Ascending aorta (tissue), 2 donors: ENCODE measurements at regions not wholly inside any gene's neighbourhood (a gene's known extent, or its start where the extent isn't known, plus 50 kb on each side); places are given as distances from the start of the nearest gene placed in this dataset.

Source experiments
- DNase-seq, 2 donors: peaks; one replicate each; pipeline ENCODE4 v3.0.0-alpha.2; 2019; ENCODE audit warnings: low spot score in 2 of 2
- H3K27ac ChIP-seq, 2 donors: fragments of 200-600 bp; sonication (generic); one replicate each; pipeline ENCODE4 v1.5.1; 2016 to 2017; ENCODE audit warnings: mild to moderate bottlenecking in 1 of 2
- H3K27me3 ChIP-seq: fragments of 200-600 bp; sonication (generic); one replicate; pipeline ENCODE4 v1.5.1; 2017
- H3K36me3 ChIP-seq, 2 donors: fragments of 200-600 bp; sonication (generic); one replicate each; pipeline ENCODE4 v1.5.1; 2016
- H3K4me1 ChIP-seq, 2 donors: fragments of 200-600 bp; sonication (generic); one replicate each; pipeline ENCODE4 v1.5.1; 2016 to 2017; ENCODE audit warnings: mild to moderate bottlenecking in 1 of 2
- H3K4me3 ChIP-seq, 2 donors: fragments of 200-600 bp; sonication (generic); one replicate each; pipeline ENCODE4 v1.5.1; 2016 to 2017; ENCODE audit warnings: mild to moderate bottlenecking in 1 of 2
- H3K9me3 ChIP-seq, 2 donors: fragments of 200-600 bp; sonication (generic); one replicate each; pipeline ENCODE4 v1.5.1; 2016
- intact Hi-C: fragments of 100-400 bp; cut with DNase I; formaldehyde crosslinking; loops from one replicate; pipeline ENCODE4 v1.15.1; 2023
- TF ChIP-seq, protein P1 (sequence below), 3 experiments: fragments of 200-600 bp in 2 of 3; fragments of 450-650 bp in 1 of 3; sonication (generic) in 2 of 3; IDR thresholded peaks; one replicate each; pipeline ENCODE4 v1.5.1; 2016 to 2019; ENCODE audit warnings: antibody characterized with exemption in 3 of 3, mild to moderate bottlenecking in 1 of 3, moderate library complexity in 1 of 3

DNA sequence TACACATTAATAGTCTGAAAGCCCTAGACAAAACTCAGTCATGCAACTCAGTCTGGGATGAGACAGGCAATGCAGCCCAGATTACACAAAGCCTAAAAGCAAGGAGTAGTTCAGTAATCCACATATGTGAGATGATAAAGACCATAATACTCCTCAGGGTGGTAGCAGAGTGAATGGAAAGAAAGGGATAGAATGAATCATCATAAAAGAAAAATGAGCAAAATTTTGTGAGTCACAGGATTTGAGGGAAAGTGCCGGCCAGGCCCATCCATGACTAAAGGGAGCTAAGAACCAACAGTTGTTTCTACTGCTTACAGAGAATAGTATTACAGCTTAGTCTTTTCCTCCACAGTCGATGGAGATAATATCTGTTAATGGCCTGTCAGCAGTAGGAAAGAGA, 90.0 kb upstream of the POU5F2 start:
- intact Hi-C loops, result no loop called here
- Histone ChIP-seq H3K27ac (no peak overlapping the region), H3K4me3 (no peak overlapping the region), H3K27me3 (no peaks in the 10 kb centered on the region), H3K4me1 (no peaks in the 10 kb centered on the region), H3K9me3 (peaks cover 5 to 8% of the 10 kb centered on the region in 2 donors), H3K36me3 (no peaks in the 10 kb centered on the region)
- DNase-seq, result no peak
- TF ChIP-seq, protein P1, sequence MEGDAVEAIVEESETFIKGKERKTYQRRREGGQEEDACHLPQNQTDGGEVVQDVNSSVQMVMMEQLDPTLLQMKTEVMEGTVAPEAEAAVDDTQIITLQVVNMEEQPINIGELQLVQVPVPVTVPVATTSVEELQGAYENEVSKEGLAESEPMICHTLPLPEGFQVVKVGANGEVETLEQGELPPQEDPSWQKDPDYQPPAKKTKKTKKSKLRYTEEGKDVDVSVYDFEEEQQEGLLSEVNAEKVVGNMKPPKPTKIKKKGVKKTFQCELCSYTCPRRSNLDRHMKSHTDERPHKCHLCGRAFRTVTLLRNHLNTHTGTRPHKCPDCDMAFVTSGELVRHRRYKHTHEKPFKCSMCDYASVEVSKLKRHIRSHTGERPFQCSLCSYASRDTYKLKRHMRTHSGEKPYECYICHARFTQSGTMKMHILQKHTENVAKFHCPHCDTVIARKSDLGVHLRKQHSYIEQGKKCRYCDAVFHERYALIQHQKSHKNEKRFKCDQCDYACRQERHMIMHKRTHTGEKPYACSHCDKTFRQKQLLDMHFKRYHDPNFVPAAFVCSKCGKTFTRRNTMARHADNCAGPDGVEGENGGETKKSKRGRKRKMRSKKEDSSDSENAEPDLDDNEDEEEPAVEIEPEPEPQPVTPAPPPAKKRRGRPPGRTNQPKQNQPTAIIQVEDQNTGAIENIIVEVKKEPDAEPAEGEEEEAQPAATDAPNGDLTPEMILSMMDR (IDR thresholded peaks at IDR 0.05), result no peak

DNA sequence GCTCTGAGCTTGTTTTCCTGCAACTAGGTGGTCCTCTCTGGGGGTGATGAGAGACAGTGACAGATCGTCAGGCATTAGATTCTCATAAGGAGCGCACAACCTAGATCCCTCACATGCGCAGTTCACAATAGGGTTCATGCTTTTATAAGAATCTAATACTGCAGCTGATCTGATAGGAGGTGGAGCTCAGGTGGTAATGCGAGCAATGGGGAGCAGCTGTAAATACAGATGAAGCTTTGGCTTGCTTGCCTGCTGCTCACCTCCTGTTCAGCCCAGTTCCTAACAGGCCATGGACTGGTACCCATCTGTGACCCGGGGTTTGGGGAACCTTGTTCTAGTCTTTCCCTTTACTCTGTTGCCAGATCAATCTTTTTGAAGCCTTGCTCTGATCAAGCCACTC, 89.5 kb upstream of the POU5F2 start:
- H3K4me3 ChIP-seq, result no peak overlapping the region
- H3K9me3 ChIP-seq, result peaks cover 5 to 8% of the 10 kb centered on the region in 2 donors
- H3K27ac ChIP-seq, result no peak overlapping the region
- intact Hi-C loops, result no loop called here
- H3K36me3 ChIP-seq, result no peaks in the 10 kb centered on the region
- H3K27me3 ChIP-seq, result no peaks in the 10 kb centered on the region
- DNase-seq, result no peak
- no peaks in the 10 kb centered on the region for H3K4me1 ChIP-seq
- TF ChIP-seq, protein P1 (IDR thresholded peaks at IDR 0.05), result no peak

DNA sequence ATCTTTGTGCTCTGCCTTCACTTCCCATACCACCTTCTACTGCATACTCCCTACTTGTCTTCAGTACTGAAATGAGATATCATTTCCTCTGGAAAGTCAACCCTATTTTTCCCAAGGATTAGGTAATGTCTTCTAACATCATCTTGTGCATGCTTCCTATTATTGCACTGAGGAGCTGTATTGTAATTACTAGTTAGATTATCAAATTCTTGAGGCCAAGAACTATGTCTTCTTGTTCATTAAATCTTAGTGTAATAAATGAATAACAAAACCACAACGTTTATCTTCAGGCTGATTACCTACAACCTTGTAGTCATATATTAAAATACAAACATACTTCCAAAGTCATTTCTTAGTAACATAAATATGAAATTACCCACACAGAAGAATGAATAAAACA, 87.9 kb upstream of the POU5F2 start:
- DNase-seq, result no peak
- Histone ChIP-seq H3K9me3 (peaks cover 5 to 8% of the 10 kb centered on the region in 2 donors), H3K4me3 (no peak overlapping the region), H3K27ac (no peak overlapping the region), H3K36me3 (no peaks in the 10 kb centered on the region), H3K27me3 (no peaks in the 10 kb centered on the region), H3K4me1 (no peaks in the 10 kb centered on the region)
- TF ChIP-seq, protein P1 (IDR thresholded peaks at IDR 0.05), result no peak
- intact Hi-C loops, result no loop called here

DNA sequence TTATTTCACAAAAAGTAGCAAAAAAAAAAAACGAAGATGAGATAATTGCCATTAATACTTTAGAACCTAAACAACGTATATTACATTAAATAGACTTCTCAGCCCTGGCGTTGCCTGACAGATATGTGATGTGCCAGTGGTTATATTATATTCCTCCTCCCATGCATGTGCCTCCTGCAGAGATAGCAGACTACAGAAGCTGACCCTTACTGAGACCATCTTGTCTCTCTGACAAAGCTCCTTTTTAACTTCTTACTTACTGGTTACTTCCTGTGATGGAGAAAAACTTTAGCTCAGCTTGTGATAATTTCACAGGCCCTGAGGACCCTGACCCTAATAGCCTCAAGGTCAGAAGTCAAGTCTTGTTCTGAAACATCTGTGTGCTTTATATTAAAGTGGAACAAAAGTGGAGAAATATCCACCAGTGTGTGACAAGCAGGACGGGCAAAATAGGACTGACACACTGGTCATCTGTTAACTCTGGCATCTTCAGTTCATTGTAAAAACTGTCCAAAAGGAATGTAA, 80.6 kb upstream of the POU5F2 start:
- H3K27ac ChIP-seq, result no peak overlapping the region
- no peak for DNase-seq
- intact Hi-C loops, result no loop called here
- H3K4me3 ChIP-seq, result no peak overlapping the region
- H3K36me3 ChIP-seq, result peaks cover 0 to 4% of the 10 kb centered on the region in 2 donors
- H3K9me3 ChIP-seq, result no peaks in the 10 kb centered on the region
- TF ChIP-seq, protein P1 (IDR thresholded peaks at IDR 0.05), result no peak
- no peaks in the 10 kb centered on the region for H3K4me1 ChIP-seq
- H3K27me3 ChIP-seq, result no peaks in the 10 kb centered on the region

DNA sequence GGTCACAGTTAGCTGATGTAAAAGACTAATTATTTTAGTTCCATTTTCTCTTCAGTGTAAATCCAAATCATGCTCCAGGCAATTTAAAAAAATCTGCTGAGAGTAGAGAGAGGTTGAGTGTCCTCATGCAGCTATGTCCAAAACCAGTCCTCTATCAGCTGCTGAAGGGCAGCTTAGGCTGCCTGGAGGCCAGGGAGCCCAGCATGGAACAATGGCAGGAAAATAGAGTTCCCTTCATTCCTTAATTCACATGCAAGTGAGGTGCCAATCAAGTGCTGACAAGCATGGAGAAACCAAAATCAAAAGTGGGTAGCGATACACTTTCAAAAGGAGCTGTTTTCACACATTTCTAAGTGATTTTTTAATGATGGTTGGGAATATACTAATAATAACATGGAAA, 78.3 kb upstream of the POU5F2 start:
- intact Hi-C loops, result no loop called here

More for the DNA sequence above, 78.3 kb upstream of the POU5F2 start:
- Histone ChIP-seq H3K9me3 (no peaks in the 10 kb centered on the region), H3K4me3 (no peak overlapping the region), H3K36me3 (peaks cover 0 to 4% of the 10 kb centered on the region in 2 donors), H3K27ac (no peak overlapping the region), H3K27me3 (no peaks in the 10 kb centered on the region), H3K4me1 (no peaks in the 10 kb centered on the region)
- TF ChIP-seq, protein P1 (IDR thresholded peaks at IDR 0.05), result no peak
- DNase-seq, result no peak
